NT2/D1 (cell line): ENCODE measurements at regions not wholly inside any gene's neighbourhood (a gene's known extent, or its start where the extent isn't known, plus 50 kb on each side); places are given as distances from the start of the nearest gene placed in this dataset.

Experiments
- SUZ12 ChIP-seq: IDR thresholded peaks from 2 replicates; pipeline ENCODE4 v1.6.1; 2011; ENCODE audit not compliant: insufficient read length, insufficient read depth; ENCODE audit errors: extremely low read depth
- YY1 ChIP-seq: IDR thresholded peaks from 2 replicates; pipeline ENCODE4 v1.6.1; 2011; ENCODE audit not compliant: insufficient read length, insufficient read depth

DNA sequence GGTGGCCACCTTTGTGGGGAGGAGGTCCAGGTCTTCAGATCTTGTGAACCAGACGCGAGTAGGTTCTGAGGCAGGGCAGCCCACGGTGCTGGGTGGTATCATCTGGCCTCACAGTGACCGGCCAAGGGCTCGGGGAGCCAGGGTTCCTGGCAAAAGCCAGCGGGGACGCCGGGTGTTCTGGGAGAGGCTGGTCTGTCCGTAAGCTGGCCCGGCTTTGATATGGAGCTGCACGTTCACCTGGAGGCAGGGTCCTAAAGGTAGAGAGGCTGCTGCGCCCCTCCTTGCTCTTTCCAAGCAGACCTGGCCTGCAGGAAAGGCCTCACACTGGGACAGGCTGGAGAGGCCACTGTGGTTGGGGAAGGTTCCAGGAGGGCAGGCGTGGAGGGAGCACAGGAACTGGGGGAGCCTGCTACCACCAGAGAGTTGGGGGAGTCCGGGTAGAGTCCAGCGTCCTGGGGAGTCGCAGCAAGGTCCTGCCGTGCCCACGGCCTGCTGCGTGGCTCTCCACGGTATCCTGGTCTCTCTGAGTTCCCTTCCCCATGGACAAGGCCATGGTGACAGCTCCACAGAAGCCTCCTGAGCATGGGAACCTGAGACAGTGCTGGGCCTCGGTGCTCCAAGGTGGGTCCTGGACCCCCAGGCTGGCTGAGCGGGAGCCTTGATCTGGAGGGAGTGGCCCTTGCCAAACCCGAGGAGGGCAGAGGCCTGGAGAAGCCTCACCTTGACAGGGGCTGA is 452.4 kb upstream of the B3GAT1 start:
- TF ChIP-seq YY1 (no peak), SUZ12 (no peak)
